IMR-90 (cell line): ENCODE measurements at regions not wholly inside any gene's neighbourhood (a gene's known extent, or its start where the extent isn't known, plus 50 kb on each side); places are given as distances from the start of the nearest gene placed in this dataset.

Experiments
- ATAC-seq: fragments of 200-7000 bp; cut with Tn5 transposase; 2 replicates; pipeline ENCODE4 v1.9.1; 2020; ENCODE audit warnings: low read depth, mild to moderate bottlenecking, moderate library complexity
- BruUV-seq: library from RNA; stranded (reverse); fragments of 400-500 nt; replicated peaks from 2 replicates; lab custom pipeline; 2021; lab: Mats Ljungman, UMichigan
- CTCF ChIA-PET: fragments of 300-600 bp; formaldehyde crosslinking; extraction: SDS; loops from one replicate; lab custom pipeline; 2021; ENCODE audit warnings: antibody characterized with exemption; lab: Yijun Ruan, JAX
- POLR2A ChIA-PET: fragments of 300-600 bp; sonication (Branson Sonifier 250); formaldehyde crosslinking; loops from one replicate; lab custom pipeline; 2022; ENCODE audit warnings: antibody characterized with exemption; ENCODE audit not compliant: unreplicated experiment; lab: Charles Lee
- DNase-seq: peaks from one replicate; pipeline ENCODE4 v3.0.0; 2013
- H2AFZ ChIP-seq: replicated peaks from 2 replicates; pipeline ENCODE3; 2013; ENCODE audit warnings: low read length, mild to moderate bottlenecking; ENCODE audit not compliant: poor library complexity
- H2AK5ac ChIP-seq: 2 replicates; pipeline ENCODE4 v1.6.1; 2013; ENCODE audit warnings: low read depth, low read length, inconsistent platforms
- H2AK9ac ChIP-seq: replicated peaks from 2 replicates; pipeline ENCODE3; 2013; ENCODE audit warnings: mild to moderate bottlenecking, low read depth, low read length, moderate library complexity; ENCODE audit not compliant: poor library complexity
- H2BK120ac ChIP-seq: 2 replicates; pipeline ENCODE4 v1.6.1; 2013; ENCODE audit warnings: low read depth, low read length, inconsistent platforms
- H2BK15ac ChIP-seq: 3 replicates; pipeline ENCODE4 v1.6.1; 2013; ENCODE audit warnings: low read depth, low read length, inconsistent platforms
- H2BK20ac ChIP-seq: 2 replicates; pipeline ENCODE4 v1.6.1; 2013; ENCODE audit warnings: low read depth, mild to moderate bottlenecking, inconsistent platforms, low read length, moderate library complexity
- H2BK5ac ChIP-seq: 2 replicates; pipeline ENCODE4 v1.6.1; 2013; ENCODE audit warnings: mild to moderate bottlenecking, low read depth, low read length, inconsistent platforms; ENCODE audit not compliant: poor library complexity, severe bottlenecking
- H3K14ac ChIP-seq: replicated peaks from 2 replicates; pipeline ENCODE4 v1.6.1; 2013; ENCODE audit warnings: low read depth, low read length, inconsistent platforms
- H3K18ac ChIP-seq: 2 replicates; pipeline ENCODE4 v1.6.1; 2013; ENCODE audit warnings: low read depth, low read length, control low read depth
- H3K23ac ChIP-seq: 2 replicates; pipeline ENCODE4 v1.6.1; 2013; ENCODE audit warnings: low read depth, low read length, inconsistent platforms
- H3K27ac ChIP-seq: 2 replicates; pipeline ENCODE4 v1.5.1; 2013; ENCODE audit warnings: mild to moderate bottlenecking, control low read depth, low read length; ENCODE audit not compliant: insufficient read depth
- H3K27me3 ChIP-seq: 2 replicates; pipeline ENCODE4 v1.6.1; 2013; ENCODE audit warnings: low read length; ENCODE audit not compliant: control insufficient read depth, insufficient read depth
- H3K36me3 ChIP-seq: 2 replicates; pipeline ENCODE4 v1.6.1; 2013; ENCODE audit warnings: low read length, mixed read lengths; ENCODE audit not compliant: control insufficient read depth, insufficient read depth
- H3K4ac ChIP-seq: 2 replicates; pipeline ENCODE4 v1.6.1; 2013; ENCODE audit warnings: low read depth, low read length, inconsistent platforms
- H3K4me1 ChIP-seq: 2 replicates; pipeline ENCODE4 v1.6.1; 2013; ENCODE audit warnings: low read length, mixed read lengths; ENCODE audit not compliant: control insufficient read depth, insufficient read depth
- H3K4me2 ChIP-seq: 2 replicates; pipeline ENCODE4 v1.6.1; 2013; ENCODE audit warnings: low read depth, mild to moderate bottlenecking, control low read depth, low read length, moderate library complexity
- H3K4me3 ChIP-seq: 2 replicates; pipeline ENCODE4 v1.5.1; 2013; ENCODE audit warnings: low read depth, mild to moderate bottlenecking, control low read depth, low read length, moderate library complexity; ENCODE audit not compliant: insufficient read depth
- H3K56ac ChIP-seq: 2 replicates; pipeline ENCODE4 v1.6.1; 2013; ENCODE audit warnings: low read length, inconsistent platforms; ENCODE audit not compliant: insufficient read depth; ENCODE audit errors: extremely low read depth
- H3K79me1 ChIP-seq, 2 experiments: 2 replicates each; pipeline ENCODE4 v1.6.1; 2013; ENCODE audit warnings: low read length in 2 of 2, inconsistent platforms in 1 of 2, low read depth in 1 of 2
- H3K9ac ChIP-seq: 2 replicates; pipeline ENCODE4 v1.6.1; 2013; ENCODE audit warnings: low read depth, low read length, control low read depth
- H3K9me1 ChIP-seq: 2 replicates; pipeline ENCODE4 v1.6.1; 2013; ENCODE audit warnings: low read length, inconsistent platforms; ENCODE audit not compliant: insufficient read depth
- H3K9me3 ChIP-seq: 2 replicates; pipeline ENCODE4 v1.6.1; 2013; ENCODE audit warnings: low read length; ENCODE audit not compliant: control insufficient read depth, insufficient read depth
- H4K20me1 ChIP-seq: 2 replicates; pipeline ENCODE4 v1.6.1; 2013; ENCODE audit warnings: low read length, inconsistent platforms; ENCODE audit not compliant: insufficient read depth
- H4K5ac ChIP-seq: 2 replicates; pipeline ENCODE4 v1.6.1; 2013; ENCODE audit warnings: mild to moderate bottlenecking, low read depth, low read length, control low read depth
- H4K8ac ChIP-seq, 2 experiments: 2 replicates each; pipeline ENCODE4 v1.6.1; 2013; ENCODE audit warnings: low read depth in 2 of 2, low read length in 2 of 2, control low read depth in 1 of 2, inconsistent platforms in 1 of 2
- H4K91ac ChIP-seq: 2 replicates; pipeline ENCODE4 v1.6.1; 2013; ENCODE audit warnings: low read depth, low read length, inconsistent platforms; ENCODE audit not compliant: insufficient read depth
- BHLHE40 ChIP-seq: fragments of 150-350 bp; IDR thresholded peaks from 2 replicates; pipeline ENCODE4 v1.6.1; 2016; ENCODE audit warnings: mild to moderate bottlenecking, low read depth, low read length
- CEBPB ChIP-seq: IDR thresholded peaks from 2 replicates; pipeline ENCODE4 v1.6.1; 2012; ENCODE audit warnings: low read depth, low read length, improper control_type of control experiment
- CHD1 ChIP-seq: IDR thresholded peaks from 2 replicates; pipeline ENCODE4 v1.6.1; 2012; ENCODE audit warnings: low read depth, low read length, improper control_type of control experiment
- FOS ChIP-seq: fragments of 150-350 bp; IDR thresholded peaks from 2 replicates; pipeline ENCODE4 v1.6.1; 2016; ENCODE audit warnings: low read depth, low read length
- MAFK ChIP-seq: IDR thresholded peaks from 2 replicates; pipeline ENCODE4 v1.6.1; 2012; ENCODE audit warnings: low read depth, low read length, improper control_type of control experiment
- MAZ ChIP-seq: IDR thresholded peaks from 2 replicates; pipeline ENCODE4 v1.6.1; 2012; ENCODE audit warnings: low read depth, mild to moderate bottlenecking, low read length, improper control_type of control experiment, moderate library complexity, borderline replicate concordance
- MXI1 ChIP-seq: IDR thresholded peaks from 2 replicates; pipeline ENCODE4 v1.6.1; 2012; ENCODE audit warnings: low read depth, mild to moderate bottlenecking, low read length, moderate library complexity, borderline replicate concordance
- NFE2L2 ChIP-seq: fragments of 150-350 bp; IDR thresholded peaks from 2 replicates; pipeline ENCODE4 v1.6.1; 2016; ENCODE audit warnings: low read depth, mild to moderate bottlenecking, low read length
- POLR2A ChIP-seq: IDR thresholded peaks from 2 replicates; pipeline ENCODE4 v1.6.1; 2012; ENCODE audit warnings: mild to moderate bottlenecking, low read depth, low read length
- RAD21 ChIP-seq: IDR thresholded peaks from 2 replicates; pipeline ENCODE4 v1.6.1; 2012; ENCODE audit warnings: low read length, improper control_type of control experiment
- RCOR1 ChIP-seq: IDR thresholded peaks from 2 replicates; pipeline ENCODE4 v1.6.1; 2012; ENCODE audit warnings: mild to moderate bottlenecking, low read length, improper control_type of control experiment; ENCODE audit not compliant: insufficient replicate concordance
- RFX5 ChIP-seq: IDR thresholded peaks from 2 replicates; pipeline ENCODE4 v1.8.0; 2012; ENCODE audit warnings: low read depth, mild to moderate bottlenecking, low read length, moderate library complexity
- SMC3 ChIP-seq: fragments of 150-350 bp; IDR thresholded peaks from 2 replicates; pipeline ENCODE4 v1.6.1; 2016; ENCODE audit warnings: low read depth, mild to moderate bottlenecking, antibody characterized with exemption, low read length, moderate library complexity
- WGBS, 2 experiments: methylation state at CpG; one replicate each; pipeline versions ENCODE4 v1.1.5 to v1.1.7; 2013; ENCODE audit warnings: missing lambda C conversion rate in 2 of 2; ENCODE audit not compliant: insufficient read length in 1 of 2; ENCODE audit errors: extremely low coverage in 2 of 2; 5-methylcytosine and 5-hydroxymethylcytosine counted together
- dilution Hi-C: fragments of 300-500 bp; cut with HindIII; formaldehyde crosslinking; loops from one replicate; pipeline ENCODE4 v1.14.3; 2018; ENCODE audit warnings: low sequenced_read_pairs; ENCODE audit not compliant: unreplicated experiment
- in situ Hi-C: fragments of 300-500 bp; cut with MboI; formaldehyde crosslinking; loops from 3 replicates; pipeline ENCODE4 v1.14.3; 2019; ENCODE audit warnings: low sequenced_read_pairs, inconsistent platforms, mixed read lengths
- intact Hi-C: fragments of 100-400 bp; cut with micrococcal nuclease; formaldehyde crosslinking; loops from 2 replicates; pipeline ENCODE4 v1.10.0; 2022
- TF ChIP-seq, protein P1 (sequence below): fragments of 150-350 bp; IDR thresholded peaks from 2 replicates; pipeline ENCODE4 v1.6.1; 2017; ENCODE audit warnings: mild to moderate bottlenecking, antibody characterized with exemption, low read length, low read depth
- TF ChIP-seq, protein P2 (sequence below): conservative IDR thresholded peaks from 2 replicates; pipeline ENCODE4 v1.5.1; 2012; ENCODE audit warnings: mild to moderate bottlenecking, low read depth, low read length, improper control_type of control experiment
- TF ChIP-seq, protein P3 (sequence below): fragments of 150-350 bp; IDR thresholded peaks from 2 replicates; pipeline ENCODE4 v1.6.1; 2016; ENCODE audit warnings: low read depth, mild to moderate bottlenecking, low read length, moderate library complexity, borderline replicate concordance

DNA sequence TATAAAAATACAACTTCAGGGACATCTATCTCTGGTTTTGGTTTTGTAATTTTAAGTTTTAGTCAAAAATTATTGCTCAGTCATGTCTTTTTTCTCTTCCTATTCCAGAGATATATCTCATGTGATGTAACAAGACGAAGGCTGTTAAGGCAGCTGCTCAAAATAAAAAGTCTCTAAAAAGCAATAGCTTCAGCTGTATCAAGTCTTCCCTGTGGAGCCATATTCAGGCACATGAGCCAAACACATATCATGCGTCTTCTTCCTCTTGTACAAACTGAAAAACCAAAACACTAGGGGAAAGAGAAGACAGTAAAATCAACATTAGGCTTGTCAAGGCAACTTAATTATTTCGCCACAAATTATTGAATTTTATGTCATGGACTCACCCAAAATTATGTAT is 240.7 kb downstream of the NRIP1 start:
- ChIA-PET POLR2A (no interaction called here), CTCF (no interaction called here)
- in situ Hi-C loops: no loop called here
- no peaks in the 10 kb centered on the region for H3K79me1 ChIP-seq
- no CpG with 5 or more reads among the region's 3 CpGs for WGBS, 2 experiments
- no peak overlapping the region for H3K18ac ChIP-seq
- no peak overlapping the region for H2BK120ac ChIP-seq
- no peak overlapping the region for H3K56ac ChIP-seq
- H3K9me1 ChIP-seq: no peaks in the 10 kb centered on the region
- ATAC-seq (no peak), DNase-seq (no peak)
- H2BK20ac ChIP-seq: no peak overlapping the region
- no peak overlapping the region for H3K4ac ChIP-seq
- TF ChIP-seq CHD1 (no peak), MXI1 (no peak), NFE2L2 (no peak), FOS (no peak), SMC3 (no peak), MAFK (no peak), CEBPB (no peak), BHLHE40 (no peak), RAD21 (no peak), RCOR1 (no peak), POLR2A (no peak), RFX5 (no peak), MAZ (no peak)
- TF ChIP-seq, protein P1, sequence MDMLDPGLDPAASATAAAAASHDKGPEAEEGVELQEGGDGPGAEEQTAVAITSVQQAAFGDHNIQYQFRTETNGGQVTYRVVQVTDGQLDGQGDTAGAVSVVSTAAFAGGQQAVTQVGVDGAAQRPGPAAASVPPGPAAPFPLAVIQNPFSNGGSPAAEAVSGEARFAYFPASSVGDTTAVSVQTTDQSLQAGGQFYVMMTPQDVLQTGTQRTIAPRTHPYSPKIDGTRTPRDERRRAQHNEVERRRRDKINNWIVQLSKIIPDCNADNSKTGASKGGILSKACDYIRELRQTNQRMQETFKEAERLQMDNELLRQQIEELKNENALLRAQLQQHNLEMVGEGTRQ: no peak
- TF ChIP-seq, protein P2, sequence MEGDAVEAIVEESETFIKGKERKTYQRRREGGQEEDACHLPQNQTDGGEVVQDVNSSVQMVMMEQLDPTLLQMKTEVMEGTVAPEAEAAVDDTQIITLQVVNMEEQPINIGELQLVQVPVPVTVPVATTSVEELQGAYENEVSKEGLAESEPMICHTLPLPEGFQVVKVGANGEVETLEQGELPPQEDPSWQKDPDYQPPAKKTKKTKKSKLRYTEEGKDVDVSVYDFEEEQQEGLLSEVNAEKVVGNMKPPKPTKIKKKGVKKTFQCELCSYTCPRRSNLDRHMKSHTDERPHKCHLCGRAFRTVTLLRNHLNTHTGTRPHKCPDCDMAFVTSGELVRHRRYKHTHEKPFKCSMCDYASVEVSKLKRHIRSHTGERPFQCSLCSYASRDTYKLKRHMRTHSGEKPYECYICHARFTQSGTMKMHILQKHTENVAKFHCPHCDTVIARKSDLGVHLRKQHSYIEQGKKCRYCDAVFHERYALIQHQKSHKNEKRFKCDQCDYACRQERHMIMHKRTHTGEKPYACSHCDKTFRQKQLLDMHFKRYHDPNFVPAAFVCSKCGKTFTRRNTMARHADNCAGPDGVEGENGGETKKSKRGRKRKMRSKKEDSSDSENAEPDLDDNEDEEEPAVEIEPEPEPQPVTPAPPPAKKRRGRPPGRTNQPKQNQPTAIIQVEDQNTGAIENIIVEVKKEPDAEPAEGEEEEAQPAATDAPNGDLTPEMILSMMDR: no peak
- TF ChIP-seq, protein P3, sequence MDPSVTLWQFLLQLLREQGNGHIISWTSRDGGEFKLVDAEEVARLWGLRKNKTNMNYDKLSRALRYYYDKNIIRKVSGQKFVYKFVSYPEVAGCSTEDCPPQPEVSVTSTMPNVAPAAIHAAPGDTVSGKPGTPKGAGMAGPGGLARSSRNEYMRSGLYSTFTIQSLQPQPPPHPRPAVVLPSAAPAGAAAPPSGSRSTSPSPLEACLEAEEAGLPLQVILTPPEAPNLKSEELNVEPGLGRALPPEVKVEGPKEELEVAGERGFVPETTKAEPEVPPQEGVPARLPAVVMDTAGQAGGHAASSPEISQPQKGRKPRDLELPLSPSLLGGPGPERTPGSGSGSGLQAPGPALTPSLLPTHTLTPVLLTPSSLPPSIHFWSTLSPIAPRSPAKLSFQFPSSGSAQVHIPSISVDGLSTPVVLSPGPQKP: no peak
- H4K91ac ChIP-seq: no peak overlapping the region
- BruUV-seq: no TSS peak
- H3K4me2 ChIP-seq: no peak overlapping the region
- intact Hi-C loops: no loop called here
- no peak overlapping the region for H4K8ac ChIP-seq
- no peak overlapping the region for H2AFZ ChIP-seq
- no peak overlapping the region for H2AK9ac ChIP-seq
- no peak overlapping the region for H4K5ac ChIP-seq
- no peak overlapping the region for H3K23ac ChIP-seq
- no peak overlapping the region for H3K27ac ChIP-seq
- no peak overlapping the region for H2BK15ac ChIP-seq
- H2AK5ac ChIP-seq: no peak overlapping the region
- no peaks in the 10 kb centered on the region for H3K9me3 ChIP-seq
- no peak overlapping the region for H2BK5ac ChIP-seq
- H3K4me1 ChIP-seq: peaks cover 3% of the 10 kb centered on the region
- no peaks in the 10 kb centered on the region for H3K36me3 ChIP-seq
- dilution Hi-C loops: no loop called here
- no peak overlapping the region for H3K14ac ChIP-seq
- H3K4me3 ChIP-seq: no peak overlapping the region
- no peaks in the 10 kb centered on the region for H3K27me3 ChIP-seq
- no peak overlapping the region for H3K9ac ChIP-seq
- no peaks in the 10 kb centered on the region for H4K20me1 ChIP-seq
